ENCODE measurements at regions not wholly inside any gene's neighbourhood (a gene's known extent, or its start where the extent isn't known, plus 50 kb on each side); places are given as distances from the start of the nearest gene placed in this dataset.

GRCh38 chr4:166628454-166628853, 605.8 kb downstream of the SPOCK3 start:
- no peak for TF ChIP-seq CTCF (conservative IDR thresholded peaks at IDR 0.05)
- no peak for DNase-seq (ENCODE audit: low read depth, low spot score)
- H3K36me3 Mint-ChIP-seq (ENCODE audit: low read depth): no peaks in the 10 kb centered on the region
- H3K27ac Mint-ChIP-seq (ENCODE audit: unreplicated experiment): no peak overlapping the region
- no peak overlapping the region for H3K4me3 Mint-ChIP-seq
- H3K4me1 Mint-ChIP-seq: no peaks in the 10 kb centered on the region
- no peaks in the 10 kb centered on the region for H3K27me3 Mint-ChIP-seq (ENCODE audit: low read depth)
- H3K9me3 Mint-ChIP-seq: peaks cover 2% of the 10 kb centered on the region

- H3K9me3 Mint-ChIP-seq: peaks cover 8% of the 10 kb centered on the region
- peaks cover 3% of the 10 kb centered on the region for H3K36me3 Mint-ChIP-seq (ENCODE audit: low read depth)
- no peaks in the 10 kb centered on the region for H3K4me1 Mint-ChIP-seq
- H3K27ac Mint-ChIP-seq (ENCODE audit: unreplicated experiment): no peak overlapping the region
- DNase-seq (ENCODE audit: low read depth, low spot score): no peak
- H3K4me3 Mint-ChIP-seq: no peak overlapping the region
- H3K27me3 Mint-ChIP-seq (ENCODE audit: low read depth): no peaks in the 10 kb centered on the region
- no peak for TF ChIP-seq CTCF (conservative IDR thresholded peaks at IDR 0.05)
Observed at GRCh38 chr4:166635367-166635766, 598.9 kb downstream of the SPOCK3 start.

- Mint-ChIP-seq H3K4me1 (no peaks in the 10 kb centered on the region), H3K27ac (ENCODE audit: unreplicated experiment) (no peak overlapping the region), H3K4me3 (no peak overlapping the region), H3K27me3 (ENCODE audit: low read depth) (no peaks in the 10 kb centered on the region), H3K36me3 (ENCODE audit: low read depth) (peaks cover 3% of the 10 kb centered on the region), H3K9me3 (peaks cover 8% of the 10 kb centered on the region)
- TF ChIP-seq CTCF (conservative IDR thresholded peaks at IDR 0.05): no peak
- DNase-seq (ENCODE audit: low read depth, low spot score): no peak
Observed at GRCh38 chr4:166637816-166638215, 596.5 kb downstream of the SPOCK3 start.

- no peaks in the 10 kb centered on the region for H3K9me3 Mint-ChIP-seq
- H3K4me3 Mint-ChIP-seq: no peak overlapping the region
- DNase-seq (ENCODE audit: low read depth, low spot score): no peak
- H3K27me3 Mint-ChIP-seq (ENCODE audit: low read depth): no peaks in the 10 kb centered on the region
- no peaks in the 10 kb centered on the region for H3K4me1 Mint-ChIP-seq
- H3K27ac Mint-ChIP-seq (ENCODE audit: unreplicated experiment): no peak overlapping the region
- H3K36me3 Mint-ChIP-seq (ENCODE audit: low read depth): no peaks in the 10 kb centered on the region
- TF ChIP-seq CTCF (conservative IDR thresholded peaks at IDR 0.05): no peak
Observed at GRCh38 chr4:166655231-166655630, 579.1 kb downstream of the SPOCK3 start.

GRCh38 chr4:166655705-166656104, 578.6 kb downstream of the SPOCK3 start:
- DNase-seq (ENCODE audit: low read depth, low spot score): no peak
- Mint-ChIP-seq H3K4me1 (no peaks in the 10 kb centered on the region), H3K9me3 (no peaks in the 10 kb centered on the region), H3K27me3 (ENCODE audit: low read depth) (no peaks in the 10 kb centered on the region), H3K4me3 (no peak overlapping the region), H3K36me3 (ENCODE audit: low read depth) (no peaks in the 10 kb centered on the region), H3K27ac (ENCODE audit: unreplicated experiment) (no peak overlapping the region)
- TF ChIP-seq CTCF (conservative IDR thresholded peaks at IDR 0.05): no peak

GRCh38 chr4:166657261-166657660, 577.0 kb downstream of the SPOCK3 start:
- no peaks in the 10 kb centered on the region for H3K36me3 Mint-ChIP-seq (ENCODE audit: low read depth)

More at GRCh38 chr4:166657261-166657660, 577.0 kb downstream of the SPOCK3 start:
- DNase-seq (ENCODE audit: low read depth, low spot score): no peak
- H3K4me1 Mint-ChIP-seq: no peaks in the 10 kb centered on the region
- no peaks in the 10 kb centered on the region for H3K27me3 Mint-ChIP-seq (ENCODE audit: low read depth)
- H3K9me3 Mint-ChIP-seq: no peaks in the 10 kb centered on the region
- TF ChIP-seq CTCF (conservative IDR thresholded peaks at IDR 0.05): no peak
- no peak overlapping the region for H3K27ac Mint-ChIP-seq (ENCODE audit: unreplicated experiment)
- H3K4me3 Mint-ChIP-seq: no peak overlapping the region

Data from neural crest cell (in vitro differentiated cells).